Breast epithelium (tissue), 4 donors: ENCODE measurements at regions not wholly inside any gene's neighbourhood (a gene's known extent, or its start where the extent isn't known, plus 50 kb on each side); places are given as distances from the start of the nearest gene placed in this dataset.

ENCODE experiments used
- DNase-seq, 2 donors: peaks; one replicate each; pipeline ENCODE4 v3.0.0-alpha.2; 2019; ENCODE audit warnings: low spot score in 2 of 2
- H3K27ac ChIP-seq, 2 donors: fragments of 200-600 bp; sonication (generic) in 1 of 2; one replicate each; pipeline ENCODE4 v1.5.1; 2016 to 2019; ENCODE audit warnings: mild to moderate bottlenecking in 1 of 2
- H3K27me3 ChIP-seq, 2 donors: fragments of 200-600 bp; sonication (generic) in 1 of 2; one replicate each; pipeline versions ENCODE4 v1.5.1 to v1.6.0; 2017 to 2019; ENCODE audit warnings: control low read depth in 1 of 2, mild to moderate bottlenecking in 1 of 2
- H3K36me3 ChIP-seq: fragments of 200-600 bp; one replicate; pipeline ENCODE4 v1.5.1; 2019
- H3K4me1 ChIP-seq, 2 donors: fragments of 200-600 bp; sonication (generic); one replicate each; pipeline ENCODE4 v1.5.1; 2016 to 2019; ENCODE audit warnings: control low read depth in 1 of 2
- H3K4me3 ChIP-seq, 3 donors: fragments of 200-600 bp; sonication (generic); 1 replicate in 2 of 3; 2 replicates in 1 of 3; pipeline ENCODE4 v1.5.1; 2016 to 2019; ENCODE audit warnings: mild to moderate bottlenecking in 3 of 3, moderate library complexity in 2 of 3
- H3K9me3 ChIP-seq, 2 donors: fragments of 200-600 bp; sonication (generic) in 1 of 2; one replicate each; pipeline ENCODE4 v1.5.1; 2016 to 2019; ENCODE audit warnings: control low read depth in 1 of 2
- POLR2A ChIP-seq: fragments of 450-650 bp; IDR thresholded peaks from one replicate; pipeline ENCODE4 v1.6.1; 2016; ENCODE audit warnings: antibody characterized with exemption, mild to moderate bottlenecking, moderate library complexity
- POLR2AphosphoS5 ChIP-seq, 3 donors: sonication (generic); formaldehyde crosslinking; IDR thresholded peaks; one replicate each; pipeline ENCODE4 v1.6.1; 2017; ENCODE audit warnings: antibody characterized with exemption in 3 of 3
- intact Hi-C: fragments of 100-400 bp; cut with DNase I; formaldehyde crosslinking; loops from one replicate; pipeline ENCODE4 v1.15.1; 2023; ENCODE audit warnings: low total_unique reads
- TF ChIP-seq, protein P1 (sequence below), 3 donors: fragments of 450-650 bp; IDR thresholded peaks; one replicate each; pipeline ENCODE4 v1.5.1; 2016 to 2017; ENCODE audit warnings: antibody characterized with exemption in 3 of 3, mild to moderate bottlenecking in 3 of 3, moderate library complexity in 3 of 3

GRCh38 chr9:84412654-84413053, 72.1 kb upstream of the SLC28A3 start:
- no peak overlapping the region for H3K4me3 ChIP-seq
- TF ChIP-seq, protein P1, sequence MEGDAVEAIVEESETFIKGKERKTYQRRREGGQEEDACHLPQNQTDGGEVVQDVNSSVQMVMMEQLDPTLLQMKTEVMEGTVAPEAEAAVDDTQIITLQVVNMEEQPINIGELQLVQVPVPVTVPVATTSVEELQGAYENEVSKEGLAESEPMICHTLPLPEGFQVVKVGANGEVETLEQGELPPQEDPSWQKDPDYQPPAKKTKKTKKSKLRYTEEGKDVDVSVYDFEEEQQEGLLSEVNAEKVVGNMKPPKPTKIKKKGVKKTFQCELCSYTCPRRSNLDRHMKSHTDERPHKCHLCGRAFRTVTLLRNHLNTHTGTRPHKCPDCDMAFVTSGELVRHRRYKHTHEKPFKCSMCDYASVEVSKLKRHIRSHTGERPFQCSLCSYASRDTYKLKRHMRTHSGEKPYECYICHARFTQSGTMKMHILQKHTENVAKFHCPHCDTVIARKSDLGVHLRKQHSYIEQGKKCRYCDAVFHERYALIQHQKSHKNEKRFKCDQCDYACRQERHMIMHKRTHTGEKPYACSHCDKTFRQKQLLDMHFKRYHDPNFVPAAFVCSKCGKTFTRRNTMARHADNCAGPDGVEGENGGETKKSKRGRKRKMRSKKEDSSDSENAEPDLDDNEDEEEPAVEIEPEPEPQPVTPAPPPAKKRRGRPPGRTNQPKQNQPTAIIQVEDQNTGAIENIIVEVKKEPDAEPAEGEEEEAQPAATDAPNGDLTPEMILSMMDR (IDR thresholded peaks at IDR 0.05): no peak
- TF ChIP-seq POLR2AphosphoS5 (IDR thresholded peaks at IDR 0.05) (no peak), POLR2A (no peak)
- intact Hi-C loops: no loop called here
- no peaks in the 10 kb centered on the region for H3K9me3 ChIP-seq
- peak overlapping the region in 1 of 2 donors; percentile 60 for H3K27ac ChIP-seq
- no peaks in the 10 kb centered on the region for H3K27me3 ChIP-seq
- H3K4me1 ChIP-seq: peaks cover 0 to 7% of the 10 kb centered on the region in 2 donors
- no peak for DNase-seq
- no peaks in the 10 kb centered on the region for H3K36me3 ChIP-seq

DNA sequence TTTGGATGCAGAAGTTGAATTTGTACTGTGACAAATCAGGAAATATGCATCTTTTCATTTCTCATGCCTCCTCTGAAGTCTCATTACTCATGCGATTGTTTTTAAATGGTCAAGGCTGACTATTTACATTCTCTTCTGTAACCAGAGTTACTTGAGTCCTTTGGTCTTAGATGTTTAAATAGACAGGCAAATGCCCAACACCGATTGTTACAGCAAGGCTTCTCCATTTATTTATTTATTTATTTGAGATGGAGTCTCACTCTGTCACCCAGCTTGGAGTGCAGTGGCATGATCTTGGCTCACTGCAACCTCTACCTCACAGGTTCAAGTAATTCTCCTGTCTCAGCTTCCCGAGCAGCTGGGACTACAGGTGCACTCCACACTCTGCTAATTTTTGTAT, 72.7 kb upstream of the SLC28A3 start:
- no peaks in the 10 kb centered on the region for H3K36me3 ChIP-seq
- peaks cover 0 to 7% of the 10 kb centered on the region in 2 donors for H3K4me1 ChIP-seq
- intact Hi-C loops: no loop called here
- no peak overlapping the region for H3K27ac ChIP-seq
- no peaks in the 10 kb centered on the region for H3K9me3 ChIP-seq
- no peaks in the 10 kb centered on the region for H3K27me3 ChIP-seq
- no peak overlapping the region for H3K4me3 ChIP-seq
- TF ChIP-seq, protein P1 (IDR thresholded peaks at IDR 0.05): no peak
- TF ChIP-seq POLR2AphosphoS5 (IDR thresholded peaks at IDR 0.05): no peak
- no peak for TF ChIP-seq POLR2A
- no peak for DNase-seq

DNA sequence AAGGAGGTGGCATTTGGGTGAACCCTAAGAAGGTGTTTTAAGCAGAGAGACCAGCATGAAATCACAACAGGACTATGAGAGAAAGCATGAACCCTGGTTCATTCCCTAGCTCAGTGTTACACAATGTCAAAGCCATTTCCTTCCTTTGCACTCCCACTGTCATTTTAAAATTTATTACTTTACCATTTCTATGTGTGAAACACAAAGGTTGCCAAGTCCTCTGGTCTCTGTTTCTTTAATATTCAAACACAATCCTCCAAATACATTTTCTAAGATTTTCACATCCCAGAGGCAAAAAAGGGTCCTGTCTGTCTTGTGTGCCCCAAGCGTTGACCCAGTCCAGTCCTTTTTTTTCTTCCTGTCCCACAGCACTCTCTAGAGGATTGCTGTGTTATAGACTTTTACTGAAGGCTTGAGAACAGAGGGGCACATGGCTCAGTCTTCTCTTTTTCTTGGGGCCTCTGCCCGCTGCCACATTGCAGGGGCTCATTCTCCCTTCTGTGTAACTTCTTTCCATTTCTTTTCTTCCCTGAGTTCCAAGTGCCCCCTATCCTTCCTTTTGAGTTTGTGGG, 78.6 kb upstream of the SLC28A3 start:
- no peak overlapping the region for H3K27ac ChIP-seq
- intact Hi-C loops: no loop called here
- H3K4me1 ChIP-seq: no peaks in the 10 kb centered on the region
- no peaks in the 10 kb centered on the region for H3K27me3 ChIP-seq
- H3K36me3 ChIP-seq: no peaks in the 10 kb centered on the region
- H3K4me3 ChIP-seq: no peak overlapping the region
- DNase-seq: no peak
- no peaks in the 10 kb centered on the region for H3K9me3 ChIP-seq
- TF ChIP-seq POLR2A (no peak), POLR2AphosphoS5 (IDR thresholded peaks at IDR 0.05) (no peak)
- TF ChIP-seq, protein P1 (IDR thresholded peaks at IDR 0.05): no peak

- Histone ChIP-seq H3K36me3 (no peaks in the 10 kb centered on the region), H3K27ac (no peak overlapping the region), H3K4me3 (no peak overlapping the region), H3K27me3 (no peaks in the 10 kb centered on the region), H3K4me1 (no peaks in the 10 kb centered on the region), H3K9me3 (no peaks in the 10 kb centered on the region)
- DNase-seq: no peak
- TF ChIP-seq POLR2AphosphoS5 (IDR thresholded peaks at IDR 0.05): no peak
- TF ChIP-seq, protein P1 (IDR thresholded peaks at IDR 0.05): no peak
- TF ChIP-seq POLR2A: no peak
- intact Hi-C loops: no loop called here
Observed at GRCh38 chr9:84424931-84425330, 84.4 kb upstream of the SLC28A3 start.

- intact Hi-C loops: no loop called here
Observed at GRCh38 chr9:84432746-84433145, 92.2 kb upstream of the SLC28A3 start.

More at GRCh38 chr9:84432746-84433145, 92.2 kb upstream of the SLC28A3 start:
- H3K4me1 ChIP-seq: no peaks in the 10 kb centered on the region
- no peaks in the 10 kb centered on the region for H3K36me3 ChIP-seq
- no peaks in the 10 kb centered on the region for H3K9me3 ChIP-seq
- no peak overlapping the region for H3K4me3 ChIP-seq
- DNase-seq: no peak
- TF ChIP-seq POLR2AphosphoS5 (IDR thresholded peaks at IDR 0.05) (no peak), POLR2A (no peak)
- TF ChIP-seq, protein P1 (IDR thresholded peaks at IDR 0.05): no peak
- no peak overlapping the region for H3K27ac ChIP-seq
- no peaks in the 10 kb centered on the region for H3K27me3 ChIP-seq
